ENCODE measurements at regions not wholly inside any gene's neighbourhood (a gene's known extent, or its start where the extent isn't known, plus 50 kb on each side); places are given as distances from the start of the nearest gene placed in this dataset.

- no peaks in the 10 kb centered on the region for H3K36me3 ChIP-seq
- H3K4me3 ChIP-seq = no peak overlapping the region
- TF ChIP-seq POLR2AphosphoS5 (IDR thresholded peaks at IDR 0.05) (no peak), CTCF (IDR thresholded peaks at IDR 0.05) (no peak), EP300 (IDR thresholded peaks at IDR 0.05) (no peak), POLR2A (IDR thresholded peaks at IDR 0.05; ENCODE audit: low read depth) (no peak)
- DNase-seq (ENCODE audit: extremely low spot score) = no peak
- intact Hi-C loops (cut with DNase I) = no loop called here
- peaks cover 0 to 5% (median 2%) of the 10 kb centered on the region in 4 donors for H3K4me1 ChIP-seq
- no peak overlapping the region for H3K27ac ChIP-seq (replicated peaks in 1 of 4)
- no peaks in the 10 kb centered on the region for H3K27me3 ChIP-seq
- H3K9me3 ChIP-seq = no peaks in the 10 kb centered on the region
- 94% methylated on average over 4 of the region's 4 CpGs for WGBS
Measured at GRCh38 chr9:86531971-86532640, 177.9 kb upstream of the TUT7 start.

- Histone ChIP-seq H3K4me3 (no peak overlapping the region), H3K27me3 (no peaks in the 10 kb centered on the region), H3K9me3 (no peaks in the 10 kb centered on the region), H3K27ac (replicated peaks in 1 of 4) (no peak overlapping the region), H3K4me1 (peaks cover 0 to 5% (median 2%) of the 10 kb centered on the region in 4 donors), H3K36me3 (no peaks in the 10 kb centered on the region)
- DNase-seq (ENCODE audit: extremely low spot score) = no peak
- WGBS = 85% methylated on average over 6 of the region's 6 CpGs
- TF ChIP-seq POLR2A (IDR thresholded peaks at IDR 0.05; ENCODE audit: low read depth) (no peak), EP300 (IDR thresholded peaks at IDR 0.05) (no peak), CTCF (IDR thresholded peaks at IDR 0.05) (no peak), POLR2AphosphoS5 (IDR thresholded peaks at IDR 0.05) (no peak)
- intact Hi-C loops (cut with DNase I) = no loop called here
Measured at GRCh38 chr9:86531273-86531970, 177.2 kb upstream of the TUT7 start.

- intact Hi-C loops (cut with DNase I) = no loop called here
- H3K4me1 ChIP-seq = peaks cover 0 to 5% (median 2%) of the 10 kb centered on the region in 4 donors
- H3K27me3 ChIP-seq = no peaks in the 10 kb centered on the region
- 78% methylated on average over 4 of the region's 4 CpGs for WGBS
- H3K27ac ChIP-seq (replicated peaks in 1 of 4) = no peak overlapping the region
- no peaks in the 10 kb centered on the region for H3K9me3 ChIP-seq
- no peak for DNase-seq (ENCODE audit: extremely low spot score)
- TF ChIP-seq CTCF (IDR thresholded peaks at IDR 0.05) (no peak), POLR2A (IDR thresholded peaks at IDR 0.05; ENCODE audit: low read depth) (no peak), EP300 (IDR thresholded peaks at IDR 0.05) (no peak), POLR2AphosphoS5 (IDR thresholded peaks at IDR 0.05) (no peak)
- H3K36me3 ChIP-seq = no peaks in the 10 kb centered on the region
- no peak overlapping the region for H3K4me3 ChIP-seq
Measured at GRCh38 chr9:86529496-86530275, 175.5 kb upstream of the TUT7 start.

- no peaks in the 10 kb centered on the region for H3K9me3 ChIP-seq
- no peak overlapping the region for H3K27ac ChIP-seq (replicated peaks in 1 of 4)
- intact Hi-C loops (cut with DNase I) = no loop called here
Measured at GRCh38 chr9:86526021-86526420, 171.8 kb upstream of the TUT7 start.

More at GRCh38 chr9:86526021-86526420, 171.8 kb upstream of the TUT7 start:
- Histone ChIP-seq H3K36me3 (no peaks in the 10 kb centered on the region), H3K4me1 (no peaks in the 10 kb centered on the region), H3K4me3 (no peak overlapping the region), H3K27me3 (no peaks in the 10 kb centered on the region)
- TF ChIP-seq CTCF (IDR thresholded peaks at IDR 0.05) = no peak
- no peak for TF ChIP-seq POLR2A (IDR thresholded peaks at IDR 0.05; ENCODE audit: low read depth)
- no peak for TF ChIP-seq EP300 (IDR thresholded peaks at IDR 0.05)
- no peak for TF ChIP-seq POLR2AphosphoS5 (IDR thresholded peaks at IDR 0.05)
- 68% methylated on average over 6 of the region's 6 CpGs for WGBS
- no peak for DNase-seq (ENCODE audit: extremely low spot score)

All from esophagus muscularis mucosa (tissue), 4 donors.